Activated CD8-positive, alpha-beta memory T cell treated with anti-CD3 and anti-CD28 coated beads for 48 hours (primary cell): ENCODE measurements at regions not wholly inside any gene's neighbourhood (a gene's known extent, or its start where the extent isn't known, plus 50 kb on each side); places are given as distances from the start of the nearest gene placed in this dataset.
"Not testable (repeated sequence)": the region's sequence is repeated elsewhere in the genome, so short reads cannot be mapped to it uniquely, and the experiment has no call there.

ENCODE experiments used
- DNase-seq, 3 experiments: peaks; one replicate each; pipeline ENCODE4 v3.0.0-alpha.2; 2020; ENCODE audit warnings: low read depth in 2 of 3, low spot score in 2 of 3

DNA sequence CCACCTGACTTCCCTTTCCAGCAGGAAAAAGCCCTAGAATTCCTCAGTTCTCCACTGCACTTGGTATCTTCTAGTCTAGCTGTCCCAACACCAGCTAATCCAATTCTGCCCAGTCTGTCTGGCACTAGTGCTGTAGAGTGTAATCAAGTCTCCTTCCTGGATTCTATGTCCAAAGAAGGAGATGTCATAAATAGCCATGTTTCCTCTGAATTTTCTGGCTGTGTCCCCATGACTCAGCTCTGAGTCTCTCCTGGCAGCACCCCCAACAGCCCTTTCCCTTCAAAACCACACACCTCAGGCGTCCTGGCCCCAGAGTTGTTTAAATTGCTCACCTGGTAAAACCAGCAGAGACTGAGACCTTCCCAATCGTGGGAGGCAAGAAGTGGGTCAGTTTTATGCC lies 197.2 kb downstream of the GRXCR1 start:
- DNase-seq, result no peak

GRCh38 chr4:43103048-43103447 lies 210.5 kb downstream of the GRXCR1 start:
- no peak for DNase-seq

- no peak for DNase-seq
Measured at GRCh38 chr4:43112139-43112538, 219.6 kb downstream of the GRXCR1 start.

GRCh38 chr4:43113196-43113595 lies 220.7 kb downstream of the GRXCR1 start:
- no peak for DNase-seq

DNA sequence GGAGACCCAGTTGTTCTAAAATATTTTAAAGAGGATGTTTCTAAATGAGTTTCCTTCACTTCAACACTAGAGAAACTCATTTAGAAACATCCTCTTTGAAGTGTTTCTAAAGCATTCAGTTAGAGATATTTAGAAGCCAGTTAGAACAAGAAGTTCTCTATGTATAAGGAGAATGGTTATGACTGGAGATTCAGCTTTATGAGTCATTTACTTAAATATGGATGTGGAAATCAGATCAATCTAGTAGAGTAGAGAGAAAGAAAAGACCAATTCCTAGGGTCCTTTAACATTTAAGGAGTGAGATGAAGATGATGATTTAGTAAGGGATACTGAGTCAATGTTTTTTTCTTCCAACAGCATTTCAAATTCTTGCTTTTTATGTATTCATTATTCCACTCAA lies 234.1 kb downstream of the GRXCR1 start:
- DNase-seq, result no peak

- no peak for DNase-seq
Measured at GRCh38 chr4:43130228-43131021, 237.9 kb downstream of the GRXCR1 start.

DNA sequence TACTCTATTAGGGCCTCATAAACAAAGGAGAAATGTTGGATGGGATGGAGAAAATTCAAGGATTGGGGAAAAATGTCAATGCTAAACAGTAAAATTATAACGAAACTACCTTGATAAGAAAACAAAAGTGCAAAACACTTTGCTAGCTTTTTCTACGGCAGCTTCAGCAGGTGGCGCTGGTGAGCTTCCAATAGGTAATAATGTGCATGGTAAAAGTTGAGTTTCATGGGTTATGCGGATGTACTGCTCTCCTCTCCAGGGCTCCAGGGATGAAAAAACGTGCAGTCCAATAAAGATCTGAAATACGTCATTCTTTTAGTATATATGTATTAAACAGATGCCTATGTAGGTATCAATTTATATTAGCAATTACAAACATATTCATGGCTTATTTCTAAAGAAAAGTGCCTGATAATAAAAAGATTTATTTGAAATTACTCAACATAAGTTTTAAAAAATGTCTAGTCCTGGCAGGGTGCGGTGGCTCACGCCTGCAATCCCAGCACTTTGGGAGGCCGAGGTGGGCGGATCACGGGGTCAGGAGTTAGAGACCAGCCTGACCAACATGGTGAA lies 239.6 kb downstream of the GRXCR1 start:
- DNase-seq, result peak; percentile 0 to 7 (median 2)

DNA sequence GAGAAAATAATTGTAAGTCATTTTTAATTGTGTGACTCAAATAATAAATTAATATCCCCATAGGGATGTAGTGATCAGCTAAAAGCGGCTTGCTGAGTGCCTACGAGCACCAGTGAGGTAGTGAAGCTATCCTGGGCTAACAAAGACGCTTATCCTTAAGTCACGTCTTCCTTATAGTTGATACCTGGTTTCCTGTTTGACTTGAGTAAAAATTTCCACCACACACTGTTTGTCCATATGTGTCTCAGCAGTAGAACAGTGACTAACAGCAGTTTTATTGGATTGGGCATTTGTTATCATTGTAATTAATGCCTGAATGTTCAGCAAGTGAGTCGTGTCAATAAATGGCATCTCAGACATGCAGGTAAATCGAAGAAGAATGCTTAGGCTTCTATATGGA lies 241.1 kb downstream of the GRXCR1 start:
- no peak for DNase-seq

DNA sequence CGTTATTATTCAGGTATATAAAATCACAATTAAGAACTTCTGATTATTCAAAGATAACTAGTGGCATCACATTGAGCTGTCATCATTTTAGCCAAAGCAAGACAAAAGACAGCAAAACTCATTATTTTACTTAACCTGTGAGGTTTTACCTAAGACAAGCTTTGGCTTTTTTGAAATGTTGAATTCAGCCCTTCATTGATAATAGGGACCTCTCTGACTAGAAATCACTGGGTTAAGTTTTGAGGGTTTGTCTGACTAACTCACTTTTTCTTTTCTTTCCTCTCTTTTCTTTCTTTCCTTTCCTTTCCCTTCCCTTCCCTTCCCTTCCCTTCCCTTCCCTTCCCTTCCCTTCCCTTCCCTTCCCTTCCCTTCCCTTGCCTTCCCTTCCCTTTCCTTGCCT lies 244.2 kb downstream of the GRXCR1 start:
- DNase-seq, result no peak

- DNase-seq, result no peak
Measured at GRCh38 chr4:43146198-43146597, 253.7 kb downstream of the GRXCR1 start.

GRCh38 chr4:43148481-43148880 lies 256.0 kb downstream of the GRXCR1 start:
- DNase-seq, result no peak

DNA sequence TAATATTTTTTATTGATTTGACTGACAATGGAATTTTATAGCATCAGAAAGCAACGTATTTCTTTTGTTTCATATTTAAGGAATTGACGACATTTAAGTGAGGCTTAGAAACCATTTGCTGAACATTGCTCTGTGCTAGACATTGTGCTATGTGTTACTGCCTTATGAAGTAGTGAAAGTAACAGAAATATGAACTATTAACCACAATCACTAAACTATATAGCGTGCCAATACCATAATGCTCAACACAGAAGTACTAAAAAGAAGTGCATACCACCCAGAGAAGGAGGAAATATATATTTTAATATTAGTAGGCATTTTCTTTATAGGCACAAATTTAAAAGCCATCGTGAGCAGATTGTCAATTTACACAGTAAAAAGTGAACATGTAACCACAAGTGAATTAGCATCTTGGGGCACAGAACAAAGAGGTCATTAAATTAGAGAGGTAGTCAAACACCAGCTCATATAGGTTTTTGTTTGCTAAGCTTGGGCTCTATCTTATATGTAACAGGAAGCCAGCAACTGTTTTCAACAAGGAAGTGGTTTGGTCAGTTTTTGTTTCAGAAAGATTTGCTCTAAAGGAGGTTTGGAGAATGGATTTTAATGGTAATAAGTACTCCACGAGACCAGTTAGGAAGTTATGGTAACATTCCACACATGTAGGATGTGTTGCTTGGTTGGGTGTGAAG lies 270.7 kb downstream of the GRXCR1 start:
- no peak for DNase-seq

DNA sequence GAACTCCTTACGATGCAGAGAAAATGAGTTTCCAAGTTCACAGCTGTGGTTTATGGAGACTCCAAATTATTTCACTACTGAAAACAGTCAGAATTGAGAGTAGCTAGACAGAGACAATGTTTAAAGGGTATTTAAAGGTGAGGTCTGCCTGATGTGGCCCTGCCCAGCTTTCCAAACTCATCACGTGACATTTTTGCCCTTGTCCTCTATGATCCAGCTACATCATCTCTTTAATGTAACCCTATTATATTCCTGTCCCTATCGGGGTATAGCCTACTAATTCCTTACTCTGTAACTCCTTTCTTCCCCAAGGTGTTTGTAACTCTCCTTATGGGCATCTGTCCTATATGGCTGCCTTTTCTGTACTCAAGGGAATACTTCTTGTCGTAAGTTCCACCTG lies 297.2 kb downstream of the GRXCR1 start:
- DNase-seq, result no peak

DNA sequence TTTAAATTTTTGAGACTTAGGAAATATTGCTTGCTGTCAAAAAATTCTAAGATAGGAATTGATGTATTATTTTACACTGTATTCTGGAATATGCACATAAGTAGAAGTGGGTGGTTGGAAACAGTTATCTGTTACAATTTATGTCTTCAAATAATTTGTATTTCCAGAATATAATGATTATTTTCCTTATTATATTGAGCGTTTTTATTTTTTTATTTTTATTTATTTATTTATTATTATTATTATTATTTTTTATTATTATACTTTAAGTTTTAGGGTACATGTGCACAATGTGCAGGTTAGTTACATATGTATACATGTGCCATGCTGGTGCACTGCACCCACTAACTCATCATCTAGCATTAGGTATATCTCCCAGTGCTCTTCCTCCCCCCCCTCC lies 320.1 kb downstream of the GRXCR1 start:
- not testable (repeated sequence) for DNase-seq

DNA sequence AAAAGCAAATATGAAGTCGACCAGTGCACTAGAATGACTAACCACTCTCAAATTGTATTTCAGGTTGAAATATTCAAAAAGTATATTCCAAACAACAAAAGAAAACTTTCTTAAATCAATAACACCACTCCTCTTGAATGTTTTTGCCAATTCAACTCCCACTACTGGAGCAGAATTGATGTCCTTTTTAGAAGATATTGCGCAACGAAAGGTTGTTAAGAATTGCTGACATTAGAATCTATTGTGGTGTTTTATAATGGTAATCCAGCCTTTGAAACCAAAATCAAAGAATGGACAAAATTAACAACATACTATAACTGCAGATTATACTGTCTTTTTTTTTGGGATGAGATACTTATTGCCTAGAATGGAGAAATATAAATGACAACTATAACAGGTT lies 331.3 kb downstream of the GRXCR1 start:
- no peak for DNase-seq

GRCh38 chr4:43224559-43224958 lies 332.0 kb downstream of the GRXCR1 start:
- DNase-seq, result no peak

- DNase-seq, result no peak
Measured at GRCh38 chr4:43233321-43233720, 340.8 kb downstream of the GRXCR1 start.

DNA sequence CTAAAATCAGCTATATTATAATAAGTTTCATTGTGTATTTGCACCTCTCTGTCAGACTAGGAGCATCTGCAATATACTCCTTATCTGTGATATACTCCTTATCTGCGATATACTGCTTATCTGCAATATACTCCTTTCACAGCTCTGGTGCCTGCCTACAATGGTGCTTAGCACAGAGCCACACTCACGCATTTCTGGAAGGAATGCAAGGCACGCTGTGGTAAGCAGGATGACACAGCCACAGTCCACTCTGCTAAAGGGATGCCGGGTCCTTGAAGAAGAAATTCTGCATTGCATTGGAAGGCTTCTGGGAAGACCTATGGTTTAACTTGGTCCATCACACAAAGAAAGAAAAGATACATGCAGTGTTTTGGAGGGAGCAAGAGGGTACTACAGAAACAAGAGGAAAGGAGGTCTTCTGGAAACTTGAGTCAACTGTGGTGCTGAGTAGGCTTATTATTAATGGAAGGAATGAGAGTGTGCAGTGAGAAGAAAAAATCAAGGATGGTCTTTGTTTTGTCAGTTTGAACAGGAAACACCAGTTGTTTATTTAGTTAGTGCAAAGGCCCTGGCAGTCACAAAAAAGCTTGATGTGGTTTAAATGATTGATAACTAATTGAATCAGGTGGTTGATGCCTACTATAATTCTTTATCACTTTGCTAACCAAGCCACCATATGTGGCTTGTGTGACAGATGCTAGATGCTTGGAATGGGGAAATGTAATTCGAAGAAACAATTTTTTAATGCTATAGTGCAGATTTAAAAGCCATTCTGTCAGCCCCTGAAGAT lies 342.3 kb downstream of the GRXCR1 start:
- no peak for DNase-seq

DNA sequence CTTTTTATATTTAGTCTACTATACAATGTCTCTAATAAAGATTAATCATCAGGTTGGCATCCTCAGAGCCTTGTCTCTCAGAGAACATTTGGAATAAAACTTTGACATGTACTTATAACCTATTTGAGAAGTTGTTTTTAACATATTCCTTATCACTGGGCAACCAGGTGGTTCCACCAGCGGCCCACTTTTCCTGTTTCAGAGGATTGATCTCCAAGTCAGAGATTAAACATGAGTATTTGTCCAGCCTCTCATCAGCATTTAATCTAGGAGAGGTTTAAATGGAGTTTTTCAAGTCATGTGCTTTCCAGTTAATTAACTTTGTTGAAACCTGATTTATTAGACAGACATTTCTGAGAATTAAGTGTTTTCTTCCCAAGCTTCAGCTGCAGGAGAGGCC lies 345.5 kb downstream of the GRXCR1 start:
- DNase-seq, result no peak

DNA sequence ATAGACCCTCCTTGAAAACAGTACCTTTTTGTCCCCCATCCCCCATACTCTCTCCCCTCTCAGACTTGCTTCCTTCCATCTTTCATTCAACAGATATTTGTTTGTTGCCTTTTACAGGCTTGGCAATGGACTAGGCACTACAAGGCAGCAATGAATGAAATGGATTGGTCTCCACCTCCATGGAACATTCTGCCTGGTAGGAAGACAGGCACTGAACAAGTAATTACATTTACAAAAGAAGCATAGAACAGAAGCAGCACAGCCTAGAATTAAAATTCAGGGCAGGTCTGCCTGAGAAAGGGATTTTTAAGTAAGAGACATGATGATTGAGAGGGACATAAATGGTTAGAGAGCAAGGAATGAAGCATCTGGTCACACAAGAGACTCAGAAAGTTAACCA lies 346.1 kb downstream of the GRXCR1 start:
- no peak for DNase-seq

DNA sequence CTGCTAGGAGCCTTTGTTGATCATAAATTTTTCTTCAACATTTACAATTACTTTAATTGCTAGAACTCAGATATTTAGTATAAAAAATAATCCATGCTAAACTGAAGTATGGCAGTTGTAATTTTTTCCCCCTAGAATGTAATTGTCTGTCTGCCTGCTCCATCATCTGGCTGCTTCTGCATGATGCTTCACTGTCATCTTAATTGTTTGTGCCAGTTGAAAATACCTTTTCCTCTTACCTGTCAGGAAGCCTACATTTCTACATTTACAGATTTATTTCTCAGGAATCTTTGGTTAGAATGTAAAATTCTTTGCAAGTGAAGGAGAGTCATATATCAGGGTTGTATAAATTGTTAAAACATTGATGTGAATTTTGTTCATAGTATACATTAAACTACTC lies 348.6 kb downstream of the GRXCR1 start:
- no peak for DNase-seq

DNA sequence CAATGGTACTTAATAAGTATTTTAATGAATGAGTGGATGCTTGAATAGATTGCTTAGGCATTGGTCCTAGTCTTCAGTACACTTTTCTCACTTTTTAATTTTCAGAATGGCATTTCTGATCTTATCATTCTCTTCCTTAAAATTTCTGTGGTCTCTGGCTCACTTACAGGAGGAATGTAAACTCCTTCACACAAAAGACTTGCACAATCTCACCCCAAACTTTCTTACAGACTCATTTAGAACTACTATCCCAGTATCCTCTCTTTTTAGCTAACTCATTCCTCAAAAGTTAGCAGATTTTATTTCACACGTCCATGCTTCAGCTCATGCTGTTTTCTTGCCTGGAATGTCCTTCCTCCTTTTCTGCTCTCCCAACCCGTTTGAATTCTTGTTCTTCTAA lies 350.1 kb downstream of the GRXCR1 start:
- DNase-seq, result no peak
